GM04504 (cell line): ENCODE measurements at regions not wholly inside any gene's neighbourhood (a gene's known extent, or its start where the extent isn't known, plus 50 kb on each side); places are given as distances from the start of the nearest gene placed in this dataset.
"Not testable (repeated sequence)": the region's sequence is repeated elsewhere in the genome, so short reads cannot be mapped to it uniquely, and the experiment has no call there.

Experiments
- DNase-seq: peaks from one replicate; pipeline ENCODE4 v3.0.0-alpha.2; 2012; ENCODE audit warnings: low read depth

- DNase-seq = no peak
Observed at GRCh38 chr9:30534455-30534854, 1850.0 kb upstream of the ACO1 start.

GRCh38 chr9:30534896-30535295 is 1849.5 kb upstream of the ACO1 start:
- no peak for DNase-seq

GRCh38 chr9:30536494-30536893 is 1847.9 kb upstream of the ACO1 start:
- DNase-seq = no peak

- not testable (repeated sequence) for DNase-seq
Observed at GRCh38 chr9:30539696-30540095, 1844.7 kb upstream of the ACO1 start.

GRCh38 chr9:30574355-30575151 is 1809.9 kb upstream of the ACO1 start:
- no peak for DNase-seq

- no peak for DNase-seq
Observed at GRCh38 chr9:30575218-30575617, 1809.2 kb upstream of the ACO1 start.

- no peak for DNase-seq
Observed at GRCh38 chr9:30575691-30576090, 1808.8 kb upstream of the ACO1 start.

GRCh38 chr9:30579810-30580209 is 1804.6 kb upstream of the ACO1 start:
- no peak for DNase-seq

- DNase-seq = no peak
Observed at GRCh38 chr9:30582240-30582639, 1802.2 kb upstream of the ACO1 start.

GRCh38 chr9:30584559-30584958 is 1799.9 kb upstream of the ACO1 start:
- no peak for DNase-seq

- DNase-seq = no peak
Observed at GRCh38 chr9:30591461-30591860, 1793.0 kb upstream of the ACO1 start.

- no peak for DNase-seq
Observed at GRCh38 chr9:30597608-30598007, 1786.8 kb upstream of the ACO1 start.

- DNase-seq = no peak
Observed at GRCh38 chr9:30605936-30606335, 1778.5 kb upstream of the ACO1 start.

- no peak for DNase-seq
Observed at GRCh38 chr9:30609713-30610112, 1774.7 kb upstream of the ACO1 start.

- not testable (repeated sequence) for DNase-seq
Observed at GRCh38 chr9:30616782-30617181, 1767.7 kb upstream of the ACO1 start.

GRCh38 chr9:30622561-30622960 is 1761.9 kb upstream of the ACO1 start:
- DNase-seq = no peak

- no peak for DNase-seq
Observed at GRCh38 chr9:30628915-30629567, 1755.4 kb upstream of the ACO1 start.

GRCh38 chr9:30630459-30630858 is 1754.0 kb upstream of the ACO1 start:
- DNase-seq = no peak

- DNase-seq = not testable (repeated sequence)
Observed at GRCh38 chr9:30646639-30647038, 1737.8 kb upstream of the ACO1 start.

- no peak for DNase-seq
Observed at GRCh38 chr9:30661925-30662324, 1722.5 kb upstream of the ACO1 start.

GRCh38 chr9:30670805-30671562 is 1713.5 kb upstream of the ACO1 start:
- DNase-seq = no peak

- DNase-seq = no peak
Observed at GRCh38 chr9:30673132-30673531, 1711.3 kb upstream of the ACO1 start.

- DNase-seq = no peak
Observed at GRCh38 chr9:30676651-30677050, 1707.8 kb upstream of the ACO1 start.
